ENCODE measurements at regions not wholly inside any gene's neighbourhood (a gene's known extent, or its start where the extent isn't known, plus 50 kb on each side); places are given as distances from the start of the nearest gene placed in this dataset.

DNA sequence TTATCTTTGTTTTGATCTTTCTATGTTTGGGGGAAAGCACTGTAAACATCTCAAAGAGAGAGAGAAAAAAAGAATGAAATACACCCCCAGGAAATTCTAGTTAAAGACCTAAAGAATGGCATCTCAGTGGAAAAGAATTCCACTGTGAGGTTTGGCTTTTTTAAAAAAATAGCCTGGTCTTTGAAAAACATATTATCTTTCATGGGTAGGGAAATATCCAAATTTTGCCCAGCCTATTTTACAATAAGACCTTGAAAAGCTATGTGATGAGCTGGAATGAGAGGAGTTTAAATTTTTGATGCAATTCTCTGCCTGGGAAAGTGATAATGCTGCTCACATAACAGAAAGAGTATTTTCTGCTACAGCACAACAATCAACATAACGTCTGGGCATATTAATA is 348.1 kb upstream of the WWC1 start:
- H2AFZ ChIP-seq (ENCODE audit: insufficient read depth, low read depth, low read length, poor library complexity, severe bottlenecking): no peak overlapping the region
- DNase-seq: no peak
- TF ChIP-seq, protein P1, sequence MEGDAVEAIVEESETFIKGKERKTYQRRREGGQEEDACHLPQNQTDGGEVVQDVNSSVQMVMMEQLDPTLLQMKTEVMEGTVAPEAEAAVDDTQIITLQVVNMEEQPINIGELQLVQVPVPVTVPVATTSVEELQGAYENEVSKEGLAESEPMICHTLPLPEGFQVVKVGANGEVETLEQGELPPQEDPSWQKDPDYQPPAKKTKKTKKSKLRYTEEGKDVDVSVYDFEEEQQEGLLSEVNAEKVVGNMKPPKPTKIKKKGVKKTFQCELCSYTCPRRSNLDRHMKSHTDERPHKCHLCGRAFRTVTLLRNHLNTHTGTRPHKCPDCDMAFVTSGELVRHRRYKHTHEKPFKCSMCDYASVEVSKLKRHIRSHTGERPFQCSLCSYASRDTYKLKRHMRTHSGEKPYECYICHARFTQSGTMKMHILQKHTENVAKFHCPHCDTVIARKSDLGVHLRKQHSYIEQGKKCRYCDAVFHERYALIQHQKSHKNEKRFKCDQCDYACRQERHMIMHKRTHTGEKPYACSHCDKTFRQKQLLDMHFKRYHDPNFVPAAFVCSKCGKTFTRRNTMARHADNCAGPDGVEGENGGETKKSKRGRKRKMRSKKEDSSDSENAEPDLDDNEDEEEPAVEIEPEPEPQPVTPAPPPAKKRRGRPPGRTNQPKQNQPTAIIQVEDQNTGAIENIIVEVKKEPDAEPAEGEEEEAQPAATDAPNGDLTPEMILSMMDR (IDR thresholded peaks at IDR 0.05): no peak
- no peak overlapping the region for H3K27ac Mint-ChIP-seq
- H3K4me1 Mint-ChIP-seq: no peaks in the 10 kb centered on the region
- H3K79me2 ChIP-seq (ENCODE audit: insufficient read depth, low read length): no peaks in the 10 kb centered on the region
- intact Hi-C loops (cut with micrococcal nuclease): no loop called here
- peaks cover 0 to 2% (median 1%) of the 10 kb centered on the region in 3 donors for H3K27me3 Mint-ChIP-seq (ENCODE audit: low read depth in 3 of 3)
- no peak overlapping the region for H3K4me3 Mint-ChIP-seq
- no CpG with 5 or more reads among the region's 1 CpG for WGBS (ENCODE audit: insufficient coverage)
- H3K27ac ChIP-seq (ENCODE audit: low read depth in 1 of 2, low read length in 2 of 2): no peak overlapping the region
- H3K36me3 ChIP-seq (replicated peaks in 1 of 2; ENCODE audit: control insufficient read depth in 1 of 2, insufficient read depth in 2 of 2, low read length in 2 of 2): no peaks in the 10 kb centered on the region
- no peaks in the 10 kb centered on the region for H3K27me3 ChIP-seq (ENCODE audit: control insufficient read depth in 2 of 2, insufficient read depth in 2 of 2, low read length in 2 of 2)
- H3K9me3 ChIP-seq (replicated peaks in 1 of 2; ENCODE audit: control insufficient read depth in 1 of 2, insufficient read depth in 1 of 2, low read length in 2 of 2): no peaks in the 10 kb centered on the region
- no peaks in the 10 kb centered on the region for H3K9me3 Mint-ChIP-seq
- no peaks in the 10 kb centered on the region for H3K36me3 Mint-ChIP-seq
- H3K4me1 ChIP-seq (ENCODE audit: control insufficient read depth in 1 of 2, insufficient read depth in 2 of 2, low read length in 2 of 2): no peaks in the 10 kb centered on the region
- H3K4me3 ChIP-seq (replicated peaks in 1 of 3; ENCODE audit: low read depth in 2 of 3, low read length in 3 of 3): no peak overlapping the region
- H3K9ac ChIP-seq (ENCODE audit: insufficient read depth, low read length, poor library complexity, severe bottlenecking): no peak overlapping the region
- H3K4me2 ChIP-seq (replicated peaks; ENCODE audit: extremely low read depth, low read length, poor library complexity, severe bottlenecking): no peak overlapping the region
- H4K20me1 ChIP-seq (ENCODE audit: insufficient read depth, low read length): no peaks in the 10 kb centered on the region

DNA sequence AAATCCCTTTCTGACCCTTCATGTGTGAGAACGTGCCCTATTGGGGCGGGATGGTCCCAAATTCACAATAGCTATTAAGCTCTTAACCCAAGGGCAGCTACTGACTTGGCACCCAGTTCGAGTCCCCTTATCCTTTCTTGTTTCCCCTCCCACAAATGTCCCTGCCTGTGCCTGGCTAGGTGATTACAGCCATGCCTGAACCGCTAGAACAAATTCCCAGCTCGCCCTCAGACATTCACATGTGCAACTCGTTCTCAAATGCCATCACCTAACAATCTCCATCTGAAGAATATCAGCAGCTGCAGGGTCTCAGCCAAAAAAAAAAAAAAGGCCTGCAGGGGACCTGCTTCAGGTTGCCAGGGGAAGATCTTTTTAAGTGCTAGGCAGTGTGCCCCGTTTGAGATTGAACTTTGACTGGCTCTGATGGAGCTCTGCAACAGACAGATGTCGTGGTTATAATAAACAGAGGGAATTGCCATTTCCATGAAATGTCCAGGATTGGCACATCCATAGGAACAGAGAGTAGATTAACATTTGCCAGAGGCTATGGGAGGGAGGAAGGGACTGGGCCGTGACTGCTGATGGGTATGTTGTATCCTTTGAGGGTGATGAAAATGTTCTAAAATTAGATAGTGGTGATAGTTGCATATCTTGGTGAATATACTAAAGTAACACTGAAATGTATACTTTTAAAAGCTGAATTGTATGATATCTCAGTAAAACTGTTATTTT is 347.2 kb upstream of the WWC1 start:
- H3K4me3 Mint-ChIP-seq: no peak overlapping the region
- H3K27me3 Mint-ChIP-seq (ENCODE audit: low read depth in 3 of 3): peaks cover 0 to 2% (median 1%) of the 10 kb centered on the region in 3 donors
- H3K36me3 ChIP-seq (replicated peaks in 1 of 2; ENCODE audit: control insufficient read depth in 1 of 2, insufficient read depth in 2 of 2, low read length in 2 of 2): no peaks in the 10 kb centered on the region
- no peak overlapping the region for H3K27ac ChIP-seq (ENCODE audit: low read depth in 1 of 2, low read length in 2 of 2)
- intact Hi-C loops (cut with micrococcal nuclease): no loop called here
- no peak overlapping the region for H3K4me3 ChIP-seq (replicated peaks in 1 of 3; ENCODE audit: low read depth in 2 of 3, low read length in 3 of 3)
- H3K4me2 ChIP-seq (replicated peaks; ENCODE audit: extremely low read depth, low read length, poor library complexity, severe bottlenecking): no peak overlapping the region
- no peaks in the 10 kb centered on the region for H3K9me3 ChIP-seq (replicated peaks in 1 of 2; ENCODE audit: control insufficient read depth in 1 of 2, insufficient read depth in 1 of 2, low read length in 2 of 2)
- H3K9ac ChIP-seq (ENCODE audit: insufficient read depth, low read length, poor library complexity, severe bottlenecking): no peak overlapping the region
- no peaks in the 10 kb centered on the region for H3K79me2 ChIP-seq (ENCODE audit: insufficient read depth, low read length)
- TF ChIP-seq, protein P1 (IDR thresholded peaks at IDR 0.05): no peak
- H3K36me3 Mint-ChIP-seq: no peaks in the 10 kb centered on the region
- no peak overlapping the region for H2AFZ ChIP-seq (ENCODE audit: insufficient read depth, low read depth, low read length, poor library complexity, severe bottlenecking)
- 80% methylated on average over 9 of the region's 9 CpGs for WGBS (ENCODE audit: insufficient coverage)
- no peaks in the 10 kb centered on the region for H3K4me1 Mint-ChIP-seq
- no peak overlapping the region for H3K27ac Mint-ChIP-seq
- no peak for DNase-seq
- H4K20me1 ChIP-seq (ENCODE audit: insufficient read depth, low read length): no peaks in the 10 kb centered on the region
- no peaks in the 10 kb centered on the region for H3K27me3 ChIP-seq (ENCODE audit: control insufficient read depth in 2 of 2, insufficient read depth in 2 of 2, low read length in 2 of 2)
- no peaks in the 10 kb centered on the region for H3K9me3 Mint-ChIP-seq
- no peaks in the 10 kb centered on the region for H3K4me1 ChIP-seq (ENCODE audit: control insufficient read depth in 1 of 2, insufficient read depth in 2 of 2, low read length in 2 of 2)

Data from CD14-positive monocyte (primary cell).